GM12878 (cell line): ENCODE measurements at regions not wholly inside any gene's neighbourhood (a gene's known extent, or its start where the extent isn't known, plus 50 kb on each side); places are given as distances from the start of the nearest gene placed in this dataset.

Experiments
- ATAC-seq: fragments of 200-7000 bp; cut with Tn5 transposase; 3 replicates; pipeline ENCODE4 v1.9.1; 2020; ENCODE audit warnings: mild to moderate bottlenecking, moderate library complexity
- BruUV-seq: library from RNA; stranded (reverse); fragments of 400-500 nt; replicated peaks from 2 replicates; lab custom pipeline; 2021; lab: Mats Ljungman, UMichigan
- CTCF ChIA-PET: fragments of 300-600 bp; sonication (Branson Sonifier 250); formaldehyde crosslinking; extraction: SDS; loops from one replicate; lab custom pipeline; 2021; ENCODE audit warnings: inconsistent platforms; lab: Yijun Ruan, JAX
- POLR2A ChIA-PET: fragments of 350-600 bp; formaldehyde crosslinking; extraction: SDS; loops from one replicate; lab custom pipeline; 2021; ENCODE audit warnings: inconsistent platforms; lab: Charles Lee
- RAD21 ChIA-PET: fragments of 300-600 bp; sonication (Branson Sonifier 250); formaldehyde crosslinking; loops from one replicate; lab custom pipeline; 2023; ENCODE audit warnings: antibody characterized with exemption; ENCODE audit not compliant: unreplicated experiment; lab: Charles Lee
- SMC1A ChIA-PET: fragments of 300-600 bp; sonication (Branson Sonifier 250); formaldehyde crosslinking; loops from one replicate; lab custom pipeline; 2023; ENCODE audit not compliant: unreplicated experiment, uncharacterized antibody; lab: Charles Lee
- DNase-seq: peaks from one replicate; pipeline ENCODE4 v3.0.0-alpha.2; 2011; ENCODE audit warnings: low read depth, low spot score
- FAIRE-seq: peaks from 3 replicates; lab custom pipeline; 2011; peaks lifted over from hg19 to GRCh38; lab: Jason Lieb, UNC
- H2AFZ ChIP-seq: 2 replicates; pipeline ENCODE4 v1.6.0; 2011; ENCODE audit warnings: low read depth, low read length, control low read depth; ENCODE audit not compliant: control insufficient read depth
- H3K27ac ChIP-seq: 2 replicates; pipeline ENCODE4 v1.5.1; 2011; ENCODE audit warnings: control low read depth; ENCODE audit not compliant: control insufficient read depth, insufficient read depth
- H3K27me3 ChIP-seq, 2 experiments: replicated peaks in 1 of 2; 2 replicates each; pipeline versions ENCODE4 v1.6.0 to v1.6.1; 2011; ENCODE audit warnings: low read length in 1 of 2; ENCODE audit not compliant: control insufficient read depth in 2 of 2, insufficient read depth in 2 of 2
- H3K36me3 ChIP-seq, 2 experiments: 2 replicates each; pipeline ENCODE4 v1.5.1; 2011; ENCODE audit warnings: low read length in 1 of 2; ENCODE audit not compliant: control insufficient read depth in 2 of 2, insufficient read depth in 2 of 2
- H3K4me1 ChIP-seq: 2 replicates; pipeline ENCODE4 v1.6.1; 2011; ENCODE audit warnings: mild to moderate bottlenecking, low read length, moderate library complexity, mixed read lengths; ENCODE audit not compliant: control insufficient read depth, insufficient read depth
- H3K4me2 ChIP-seq: 2 replicates; pipeline ENCODE4 v1.6.0; 2011; ENCODE audit warnings: control low read depth; ENCODE audit not compliant: control insufficient read depth, insufficient read depth
- H3K4me3 ChIP-seq: fragments of 200-600 bp; sonication (generic); 2 replicates; pipeline ENCODE4 v1.5.1; 2016
- H3K79me2 ChIP-seq: 2 replicates; pipeline ENCODE4 v1.6.0; 2011; ENCODE audit warnings: low read length; ENCODE audit not compliant: control insufficient read depth, insufficient read depth
- H3K9ac ChIP-seq: 2 replicates; pipeline ENCODE4 v1.8.0; 2011; ENCODE audit warnings: low read length, control low read depth, mixed read lengths; ENCODE audit not compliant: control insufficient read depth, insufficient read depth
- H3K9me3 ChIP-seq: replicated peaks from 3 replicates; pipeline ENCODE4 v1.5.1; 2011; ENCODE audit warnings: mild to moderate bottlenecking, low read length; ENCODE audit not compliant: control insufficient read depth, insufficient read depth
- H4K20me1 ChIP-seq: 2 replicates; pipeline ENCODE4 v1.6.0; 2011; ENCODE audit not compliant: control insufficient read depth, insufficient read depth
- ATF2 ChIP-seq: IDR thresholded peaks from 2 replicates; pipeline ENCODE4 v1.6.1; 2012; ENCODE audit warnings: low read length, inconsistent platforms
- BCL11A ChIP-seq: IDR thresholded peaks from 2 replicates; pipeline ENCODE4 v1.6.1; 2011; ENCODE audit warnings: low read depth, low read length
- CHD1 ChIP-seq: IDR thresholded peaks from 2 replicates; pipeline ENCODE4 v1.6.1; 2012; ENCODE audit warnings: low read depth, low read length, improper control_type of control experiment
- ETV6 ChIP-seq, 2 experiments: fragments of 450-650 bp in 1 of 2; IDR thresholded peaks in 1 of 2; conservative IDR thresholded peaks in 1 of 2; 2 replicates each; pipeline ENCODE4 v1.6.1; 2014; ENCODE audit warnings: antibody characterized with exemption in 1 of 2, borderline replicate concordance in 1 of 2, low read depth in 1 of 2, mild to moderate bottlenecking in 1 of 2, moderate library complexity in 1 of 2
- FOXM1 ChIP-seq: IDR thresholded peaks from 2 replicates; pipeline ENCODE4 v1.6.1; 2012; ENCODE audit warnings: low read depth, mild to moderate bottlenecking, inconsistent platforms, low read length, moderate library complexity
- JUND ChIP-seq: IDR thresholded peaks from 2 replicates; pipeline ENCODE4 v1.6.1; 2012; ENCODE audit warnings: low read depth, mild to moderate bottlenecking, low read length, improper control_type of control experiment, moderate library complexity
- MEF2A ChIP-seq: IDR thresholded peaks from 2 replicates; pipeline ENCODE4 v1.6.1; 2011; ENCODE audit warnings: low read depth, mild to moderate bottlenecking, low read length, moderate library complexity; ENCODE audit not compliant: insufficient read depth
- NR2F1 ChIP-seq: fragments of 450-650 bp; conservative IDR thresholded peaks from 2 replicates; pipeline ENCODE4 v1.6.1; 2017; ENCODE audit warnings: mild to moderate bottlenecking
- RBBP5 ChIP-seq: fragments of 200-600 bp; sonication (generic); conservative IDR thresholded peaks from 2 replicates; pipeline ENCODE4 v1.6.1; 2016
- SUPT20H ChIP-seq: IDR thresholded peaks from 2 replicates; pipeline ENCODE4 v1.6.1; 2011; ENCODE audit warnings: low read depth, mild to moderate bottlenecking, low read length, moderate library complexity, borderline replicate concordance; ENCODE audit not compliant: control insufficient read depth
- WGBS: methylation state at CpG from one replicate; pipeline ENCODE4 v1.1.6; 2016; ENCODE audit warnings: low lambda C conversion rate; ENCODE audit not compliant: insufficient replicate concordance, insufficient coverage; ENCODE audit errors: missing lambda C conversion rate; 5-methylcytosine and 5-hydroxymethylcytosine counted together
- in situ Hi-C: fragments of 300-500 bp; cut with MboI; formaldehyde crosslinking; loops from 9 replicates; pipeline ENCODE4 v1.14.3; 2018; ENCODE audit warnings: mixed read lengths
- intact Hi-C: fragments of 100-400 bp; cut with micrococcal nuclease; formaldehyde crosslinking; loops from one replicate; pipeline ENCODE4 v1.14.2; 2022; ENCODE audit not compliant: unreplicated experiment
- TF ChIP-seq, protein P1 (sequence below): fragments of 150-350 bp; IDR thresholded peaks from 2 replicates; pipeline ENCODE4 v1.6.1; 2016; ENCODE audit warnings: low read depth, low read length
- TF ChIP-seq, protein P2 (sequence below): fragments of 450-650 bp; IDR thresholded peaks from 2 replicates; pipeline ENCODE4 v1.6.1; 2017; ENCODE audit warnings: antibody characterized with exemption, mild to moderate bottlenecking, moderate library complexity

- TF ChIP-seq ETV6 (conservative IDR thresholded peaks at IDR 0.05 in 1 of 2, IDR thresholded peaks at IDR 0.05 in 1 of 2; ENCODE audit: borderline replicate concordance in 1 of 2, low read depth in 1 of 2) = 0 out of 4 replicates have a peak, but pooled peaks of 1 of the 2 experiments have one; percentile 30
- TF ChIP-seq MEF2A = 0 out of 2 replicates have a peak, but pooled peaks have one; percentile 24
- TF ChIP-seq, protein P1, sequence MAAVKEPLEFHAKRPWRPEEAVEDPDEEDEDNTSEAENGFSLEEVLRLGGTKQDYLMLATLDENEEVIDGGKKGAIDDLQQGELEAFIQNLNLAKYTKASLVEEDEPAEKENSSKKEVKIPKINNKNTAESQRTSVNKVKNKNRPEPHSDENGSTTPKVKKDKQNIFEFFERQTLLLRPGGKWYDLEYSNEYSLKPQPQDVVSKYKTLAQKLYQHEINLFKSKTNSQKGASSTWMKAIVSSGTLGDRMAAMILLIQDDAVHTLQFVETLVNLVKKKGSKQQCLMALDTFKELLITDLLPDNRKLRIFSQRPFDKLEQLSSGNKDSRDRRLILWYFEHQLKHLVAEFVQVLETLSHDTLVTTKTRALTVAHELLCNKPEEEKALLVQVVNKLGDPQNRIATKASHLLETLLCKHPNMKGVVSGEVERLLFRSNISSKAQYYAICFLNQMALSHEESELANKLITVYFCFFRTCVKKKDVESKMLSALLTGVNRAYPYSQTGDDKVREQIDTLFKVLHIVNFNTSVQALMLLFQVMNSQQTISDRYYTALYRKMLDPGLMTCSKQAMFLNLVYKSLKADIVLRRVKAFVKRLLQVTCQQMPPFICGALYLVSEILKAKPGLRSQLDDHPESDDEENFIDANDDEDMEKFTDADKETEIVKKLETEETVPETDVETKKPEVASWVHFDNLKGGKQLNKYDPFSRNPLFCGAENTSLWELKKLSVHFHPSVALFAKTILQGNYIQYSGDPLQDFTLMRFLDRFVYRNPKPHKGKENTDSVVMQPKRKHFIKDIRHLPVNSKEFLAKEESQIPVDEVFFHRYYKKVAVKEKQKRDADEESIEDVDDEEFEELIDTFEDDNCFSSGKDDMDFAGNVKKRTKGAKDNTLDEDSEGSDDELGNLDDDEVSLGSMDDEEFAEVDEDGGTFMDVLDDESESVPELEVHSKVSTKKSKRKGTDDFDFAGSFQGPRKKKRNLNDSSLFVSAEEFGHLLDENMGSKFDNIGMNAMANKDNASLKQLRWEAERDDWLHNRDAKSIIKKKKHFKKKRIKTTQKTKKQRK = no peak
- TF ChIP-seq ATF2 = 0 out of 2 replicates have a peak, but pooled peaks have one; percentile 54
Measured at GRCh38 chr10:30542001-30542894, 87.3 kb downstream of the LYZL2 start (continued).

DNA sequence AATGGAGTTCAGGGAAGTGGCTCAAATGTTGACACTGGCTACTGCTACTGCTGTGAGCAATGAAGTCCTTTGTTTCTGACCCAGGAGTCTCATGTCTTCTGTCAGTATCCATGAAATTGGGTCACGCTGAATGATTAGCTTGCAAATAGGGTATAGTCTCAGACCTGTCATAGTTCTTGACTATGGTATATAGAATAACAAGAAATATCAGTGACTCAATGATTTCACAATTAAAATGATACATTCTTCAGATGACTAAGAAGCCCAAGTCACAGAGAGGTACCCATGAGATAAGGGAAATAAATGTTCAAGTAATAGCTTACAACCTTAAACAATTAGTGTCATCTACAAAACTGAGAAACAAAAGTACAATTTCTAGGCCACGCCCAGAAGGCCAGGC is 89.3 kb downstream of the LYZL2 start:
- intact Hi-C loops = no loop called here
- WGBS = 98% methylated on average over 2 of the region's 2 CpGs
- Histone ChIP-seq H3K79me2 (no peaks in the 10 kb centered on the region), H3K4me2 (no peak overlapping the region), H3K4me1 (peaks cover 30% of the 10 kb centered on the region), H4K20me1 (no peaks in the 10 kb centered on the region), H3K9me3 (no peaks in the 10 kb centered on the region), H3K4me3 (no peak overlapping the region), H3K27me3 (no peaks in the 10 kb centered on the region), H3K27ac (no peak overlapping the region), H3K9ac (no peak overlapping the region), H3K36me3 (no peaks in the 10 kb centered on the region), H2AFZ (no peak overlapping the region)
- CTCF ChIA-PET = interaction anchor here (0.7 to 4.5 kb wide), 4 partner anchors 42 to 149 kb away, joined by 3 to 24 read pairs (median 12); no protein-coding TSS in a partner anchor
- POLR2A ChIA-PET = no interaction called here
- SMC1A ChIA-PET = interaction anchor here (0.8 to 1.8 kb wide), 4 partner anchors 126 to 152 kb away, joined by 3 to 7 read pairs (median 4); no protein-coding TSS in a partner anchor
- in situ Hi-C loops = no loop called here
- no TSS peak for BruUV-seq
- no peak for DNase-seq
- RAD21 ChIA-PET = interaction anchor here (1.3 to 1.6 kb wide), 2 partner anchors 51 to 146 kb away, joined by 3 to 7 read pairs; no protein-coding TSS in a partner anchor
- FAIRE-seq = no peak
- no peak; the same call in 2 of the 3 replicates for ATAC-seq
- TF ChIP-seq NR2F1 (no peak), SUPT20H (no peak), RBBP5 (no peak), CHD1 (no peak), JUND (no peak), BCL11A (no peak), FOXM1 (no peak)
- TF ChIP-seq, protein P2, sequence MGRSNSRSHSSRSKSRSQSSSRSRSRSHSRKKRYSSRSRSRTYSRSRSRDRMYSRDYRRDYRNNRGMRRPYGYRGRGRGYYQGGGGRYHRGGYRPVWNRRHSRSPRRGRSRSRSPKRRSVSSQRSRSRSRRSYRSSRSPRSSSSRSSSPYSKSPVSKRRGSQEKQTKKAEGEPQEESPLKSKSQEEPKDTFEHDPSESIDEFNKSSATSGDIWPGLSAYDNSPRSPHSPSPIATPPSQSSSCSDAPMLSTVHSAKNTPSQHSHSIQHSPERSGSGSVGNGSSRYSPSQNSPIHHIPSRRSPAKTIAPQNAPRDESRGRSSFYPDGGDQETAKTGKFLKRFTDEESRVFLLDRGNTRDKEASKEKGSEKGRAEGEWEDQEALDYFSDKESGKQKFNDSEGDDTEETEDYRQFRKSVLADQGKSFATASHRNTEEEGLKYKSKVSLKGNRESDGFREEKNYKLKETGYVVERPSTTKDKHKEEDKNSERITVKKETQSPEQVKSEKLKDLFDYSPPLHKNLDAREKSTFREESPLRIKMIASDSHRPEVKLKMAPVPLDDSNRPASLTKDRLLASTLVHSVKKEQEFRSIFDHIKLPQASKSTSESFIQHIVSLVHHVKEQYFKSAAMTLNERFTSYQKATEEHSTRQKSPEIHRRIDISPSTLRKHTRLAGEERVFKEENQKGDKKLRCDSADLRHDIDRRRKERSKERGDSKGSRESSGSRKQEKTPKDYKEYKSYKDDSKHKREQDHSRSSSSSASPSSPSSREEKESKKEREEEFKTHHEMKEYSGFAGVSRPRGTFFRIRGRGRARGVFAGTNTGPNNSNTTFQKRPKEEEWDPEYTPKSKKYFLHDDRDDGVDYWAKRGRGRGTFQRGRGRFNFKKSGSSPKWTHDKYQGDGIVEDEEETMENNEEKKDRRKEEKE = no peak
